ENCODE measurements at regions not wholly inside any gene's neighbourhood (a gene's known extent, or its start where the extent isn't known, plus 50 kb on each side); places are given as distances from the start of the nearest gene placed in this dataset.

DNA sequence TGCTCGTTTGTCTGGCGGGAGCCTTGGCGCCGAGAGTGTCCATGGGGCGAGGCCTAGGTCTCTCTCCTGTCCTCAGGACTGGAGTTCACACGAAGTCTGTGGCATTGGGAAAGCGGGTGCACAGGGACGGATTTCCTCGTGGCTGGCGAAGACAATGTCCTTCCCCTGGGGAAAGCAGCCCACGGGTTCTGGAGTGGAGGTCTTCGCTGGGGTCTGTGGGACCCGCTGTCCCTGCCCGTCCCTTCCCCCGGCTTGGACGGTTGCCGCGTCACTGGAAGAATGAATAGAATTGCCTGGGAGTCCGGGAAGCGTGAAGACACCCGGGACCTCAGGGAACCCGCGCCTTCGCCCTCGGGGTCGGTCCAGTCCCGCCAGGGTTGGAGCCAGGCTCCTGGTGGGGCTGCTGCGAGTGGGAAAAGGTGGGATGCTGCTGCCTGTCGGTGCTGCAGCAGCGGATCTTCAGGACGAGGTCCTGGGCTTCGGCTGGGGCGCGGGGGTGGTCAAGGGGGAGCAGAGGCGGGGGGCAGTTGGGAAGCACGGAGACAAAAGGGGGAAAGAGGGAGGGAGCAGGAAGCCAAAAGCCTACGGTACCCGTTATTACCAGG is 441.8 kb upstream of the DEFB115 start:
- TF ChIP-seq, protein P1, sequence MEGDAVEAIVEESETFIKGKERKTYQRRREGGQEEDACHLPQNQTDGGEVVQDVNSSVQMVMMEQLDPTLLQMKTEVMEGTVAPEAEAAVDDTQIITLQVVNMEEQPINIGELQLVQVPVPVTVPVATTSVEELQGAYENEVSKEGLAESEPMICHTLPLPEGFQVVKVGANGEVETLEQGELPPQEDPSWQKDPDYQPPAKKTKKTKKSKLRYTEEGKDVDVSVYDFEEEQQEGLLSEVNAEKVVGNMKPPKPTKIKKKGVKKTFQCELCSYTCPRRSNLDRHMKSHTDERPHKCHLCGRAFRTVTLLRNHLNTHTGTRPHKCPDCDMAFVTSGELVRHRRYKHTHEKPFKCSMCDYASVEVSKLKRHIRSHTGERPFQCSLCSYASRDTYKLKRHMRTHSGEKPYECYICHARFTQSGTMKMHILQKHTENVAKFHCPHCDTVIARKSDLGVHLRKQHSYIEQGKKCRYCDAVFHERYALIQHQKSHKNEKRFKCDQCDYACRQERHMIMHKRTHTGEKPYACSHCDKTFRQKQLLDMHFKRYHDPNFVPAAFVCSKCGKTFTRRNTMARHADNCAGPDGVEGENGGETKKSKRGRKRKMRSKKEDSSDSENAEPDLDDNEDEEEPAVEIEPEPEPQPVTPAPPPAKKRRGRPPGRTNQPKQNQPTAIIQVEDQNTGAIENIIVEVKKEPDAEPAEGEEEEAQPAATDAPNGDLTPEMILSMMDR (IDR thresholded peaks at IDR 0.05 in 4 of 5, conservative IDR thresholded peaks at IDR 0.05 in 1 of 5) = no peak
- TF ChIP-seq POLR2A (IDR thresholded peaks at IDR 0.05) = no peak

Data from gastrocnemius medialis (tissue), 4 donors.